ENCODE measurements at regions not wholly inside any gene's neighbourhood (a gene's known extent, or its start where the extent isn't known, plus 50 kb on each side); places are given as distances from the start of the nearest gene placed in this dataset.

DNA sequence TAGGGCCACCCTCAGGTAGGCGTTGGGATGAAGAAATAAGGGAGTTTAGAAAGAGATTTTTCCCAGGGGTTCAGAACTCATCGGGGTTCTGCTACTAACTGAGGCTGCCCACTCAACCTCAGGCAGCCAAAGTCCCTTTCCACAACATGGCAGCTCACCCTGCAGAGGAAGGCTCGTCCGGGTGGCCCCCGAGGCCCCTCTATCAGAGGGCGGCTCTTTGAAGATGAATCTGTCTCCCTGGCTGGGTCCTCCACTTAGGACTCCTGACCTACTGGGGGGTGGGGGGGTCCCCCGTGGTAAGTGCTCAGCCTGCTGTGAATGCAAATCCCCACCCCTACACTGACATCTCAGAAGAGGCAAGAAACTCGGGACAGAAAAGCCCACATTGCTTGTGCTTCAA, 182.9 kb downstream of the SOD2 start:
- Mint-ChIP-seq H3K4me3 (no peak overlapping the region), H3K9me3 (peaks cover under 1% of the 10 kb centered on the region), H3K27me3 (ENCODE audit: low read depth) (peaks cover 23% of the 10 kb centered on the region), H3K27ac (ENCODE audit: unreplicated experiment) (no peak overlapping the region), H3K4me1 (no peaks in the 10 kb centered on the region), H3K36me3 (ENCODE audit: low read depth) (peaks cover under 1% of the 10 kb centered on the region)
- TF ChIP-seq, protein P1, sequence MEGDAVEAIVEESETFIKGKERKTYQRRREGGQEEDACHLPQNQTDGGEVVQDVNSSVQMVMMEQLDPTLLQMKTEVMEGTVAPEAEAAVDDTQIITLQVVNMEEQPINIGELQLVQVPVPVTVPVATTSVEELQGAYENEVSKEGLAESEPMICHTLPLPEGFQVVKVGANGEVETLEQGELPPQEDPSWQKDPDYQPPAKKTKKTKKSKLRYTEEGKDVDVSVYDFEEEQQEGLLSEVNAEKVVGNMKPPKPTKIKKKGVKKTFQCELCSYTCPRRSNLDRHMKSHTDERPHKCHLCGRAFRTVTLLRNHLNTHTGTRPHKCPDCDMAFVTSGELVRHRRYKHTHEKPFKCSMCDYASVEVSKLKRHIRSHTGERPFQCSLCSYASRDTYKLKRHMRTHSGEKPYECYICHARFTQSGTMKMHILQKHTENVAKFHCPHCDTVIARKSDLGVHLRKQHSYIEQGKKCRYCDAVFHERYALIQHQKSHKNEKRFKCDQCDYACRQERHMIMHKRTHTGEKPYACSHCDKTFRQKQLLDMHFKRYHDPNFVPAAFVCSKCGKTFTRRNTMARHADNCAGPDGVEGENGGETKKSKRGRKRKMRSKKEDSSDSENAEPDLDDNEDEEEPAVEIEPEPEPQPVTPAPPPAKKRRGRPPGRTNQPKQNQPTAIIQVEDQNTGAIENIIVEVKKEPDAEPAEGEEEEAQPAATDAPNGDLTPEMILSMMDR (conservative IDR thresholded peaks at IDR 0.05), result no peak
- no peak for DNase-seq (ENCODE audit: low read depth, low spot score)

DNA sequence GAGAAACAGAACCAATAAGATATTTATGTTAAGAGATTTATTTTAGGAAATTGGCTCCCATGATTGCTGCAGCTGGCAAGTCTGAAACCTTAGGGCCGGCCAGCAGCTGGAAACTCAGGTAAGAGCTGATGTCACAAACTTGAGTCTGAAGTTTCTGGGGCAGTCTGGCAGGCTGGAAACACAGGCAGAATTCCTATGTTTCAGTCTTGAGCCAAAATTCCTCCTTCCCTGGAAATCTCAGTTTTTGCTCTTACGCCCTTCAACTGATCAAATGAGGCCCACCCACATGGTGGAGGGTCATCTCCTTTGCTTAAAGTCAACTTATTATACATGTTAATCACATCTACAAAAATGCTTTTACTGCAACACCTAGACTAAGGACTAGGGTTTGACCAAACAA, 184.1 kb downstream of the SOD2 start:
- Mint-ChIP-seq H3K27me3 (ENCODE audit: low read depth) (peaks cover 23% of the 10 kb centered on the region), H3K36me3 (ENCODE audit: low read depth) (no peaks in the 10 kb centered on the region), H3K9me3 (no peaks in the 10 kb centered on the region), H3K4me1 (no peaks in the 10 kb centered on the region), H3K27ac (ENCODE audit: unreplicated experiment) (no peak overlapping the region), H3K4me3 (no peak overlapping the region)
- no peak for DNase-seq (ENCODE audit: low read depth, low spot score)
- TF ChIP-seq, protein P1 (conservative IDR thresholded peaks at IDR 0.05), result no peak

DNA sequence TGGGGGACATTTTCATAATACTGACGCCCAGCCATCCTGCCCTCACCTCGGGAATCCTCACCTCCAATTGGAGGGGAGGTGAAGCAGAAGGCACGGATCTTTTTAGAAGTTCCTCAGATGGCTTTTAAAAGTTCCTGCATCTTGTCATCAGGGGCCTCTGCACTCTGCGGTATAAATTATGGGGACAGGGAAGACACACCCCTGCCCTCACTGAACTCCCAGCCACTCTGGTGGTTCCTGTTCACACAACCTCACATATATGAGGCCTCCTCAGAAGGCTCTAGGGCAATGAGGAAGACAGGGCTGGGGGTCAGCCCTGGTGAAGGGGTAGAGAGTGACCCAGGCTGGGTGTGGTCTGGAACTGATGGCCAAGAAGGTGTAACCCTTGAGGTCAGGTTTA, 187.0 kb downstream of the SOD2 start:
- Mint-ChIP-seq H3K9me3 (no peaks in the 10 kb centered on the region), H3K4me1 (no peaks in the 10 kb centered on the region), H3K4me3 (no peak overlapping the region), H3K27ac (ENCODE audit: unreplicated experiment) (no peak overlapping the region), H3K27me3 (ENCODE audit: low read depth) (peaks cover 9% of the 10 kb centered on the region), H3K36me3 (ENCODE audit: low read depth) (no peaks in the 10 kb centered on the region)
- DNase-seq (ENCODE audit: low read depth, low spot score), result no peak
- TF ChIP-seq, protein P1 (conservative IDR thresholded peaks at IDR 0.05), result no peak

DNA sequence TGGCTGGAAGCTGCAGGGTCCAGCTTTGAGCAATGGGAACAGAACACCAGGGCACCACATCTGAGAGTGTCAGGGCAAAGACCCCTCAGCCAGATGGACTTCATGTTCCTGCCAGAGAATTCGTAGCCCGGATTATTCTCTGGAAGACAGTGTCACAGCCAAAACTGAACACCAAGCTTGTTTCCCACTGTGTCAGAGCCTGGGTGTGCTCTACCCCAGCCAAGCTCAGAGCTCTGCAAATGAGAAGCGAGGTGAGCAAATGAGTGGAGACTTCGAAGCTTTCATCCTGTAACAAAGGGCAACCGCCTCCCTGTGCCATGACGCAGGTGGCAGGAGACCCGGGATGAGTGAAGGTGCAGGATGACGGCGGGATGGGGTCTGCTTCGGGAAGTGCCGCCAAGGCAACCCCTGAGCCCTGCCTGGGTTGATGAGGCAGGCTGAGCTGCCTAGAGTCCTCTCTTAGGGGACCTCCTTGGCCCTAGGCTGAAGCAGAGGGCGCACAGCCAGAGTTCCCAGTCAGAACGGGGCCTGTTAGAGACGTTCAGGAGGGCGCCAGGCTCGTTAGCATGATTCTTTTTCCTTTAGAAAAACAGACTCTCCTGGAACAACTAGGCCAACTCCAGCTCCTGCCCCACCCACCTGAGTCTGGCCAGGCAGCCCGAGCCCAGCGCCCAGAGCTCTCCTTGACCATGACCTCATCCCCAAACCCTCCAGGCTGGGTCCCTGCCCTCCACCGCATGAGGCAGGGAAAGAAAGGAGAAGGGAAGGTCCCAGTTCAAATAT, 187.7 kb downstream of the SOD2 start:
- Mint-ChIP-seq H3K4me3 (no peak overlapping the region), H3K36me3 (ENCODE audit: low read depth) (no peaks in the 10 kb centered on the region), H3K4me1 (no peaks in the 10 kb centered on the region), H3K9me3 (no peaks in the 10 kb centered on the region), H3K27ac (ENCODE audit: unreplicated experiment) (no peak overlapping the region), H3K27me3 (ENCODE audit: low read depth) (peaks cover 6% of the 10 kb centered on the region)
- TF ChIP-seq, protein P1 (conservative IDR thresholded peaks at IDR 0.05), result no peak
- DNase-seq (ENCODE audit: low read depth, low spot score), result no peak

DNA sequence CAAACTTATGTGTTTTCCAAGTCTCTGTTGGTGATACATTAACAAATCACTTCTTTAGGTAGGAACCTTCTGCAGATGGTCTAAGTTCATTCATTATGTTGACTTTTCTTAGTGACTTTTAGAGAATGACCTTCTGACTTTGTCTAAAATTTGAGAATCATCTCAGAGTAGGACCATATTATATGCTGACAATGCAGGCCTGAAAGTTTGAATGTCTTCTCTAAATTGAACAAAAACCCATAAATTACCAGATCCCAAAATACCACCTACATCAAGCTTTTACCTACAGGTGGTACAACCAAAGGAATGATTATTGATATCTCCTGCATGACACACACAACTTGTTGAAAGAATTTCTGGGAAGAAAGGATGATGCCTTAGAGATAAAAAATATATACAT, 191.5 kb downstream of the SOD2 start:
- Mint-ChIP-seq H3K36me3 (ENCODE audit: low read depth) (peaks cover 3% of the 10 kb centered on the region), H3K9me3 (no peaks in the 10 kb centered on the region), H3K4me3 (no peak overlapping the region), H3K27me3 (ENCODE audit: low read depth) (peaks cover 2% of the 10 kb centered on the region), H3K4me1 (no peaks in the 10 kb centered on the region), H3K27ac (ENCODE audit: unreplicated experiment) (no peak overlapping the region)
- no peak for DNase-seq (ENCODE audit: low read depth, low spot score)
- TF ChIP-seq, protein P1 (conservative IDR thresholded peaks at IDR 0.05), result no peak

All from neural crest cell (in vitro differentiated cells).